ENCODE measurements at regions not wholly inside any gene's neighbourhood (a gene's known extent, or its start where the extent isn't known, plus 50 kb on each side); places are given as distances from the start of the nearest gene placed in this dataset.
"Not testable (repeated sequence)": the region's sequence is repeated elsewhere in the genome, so short reads cannot be mapped to it uniquely, and the experiment has no call there.

DNA sequence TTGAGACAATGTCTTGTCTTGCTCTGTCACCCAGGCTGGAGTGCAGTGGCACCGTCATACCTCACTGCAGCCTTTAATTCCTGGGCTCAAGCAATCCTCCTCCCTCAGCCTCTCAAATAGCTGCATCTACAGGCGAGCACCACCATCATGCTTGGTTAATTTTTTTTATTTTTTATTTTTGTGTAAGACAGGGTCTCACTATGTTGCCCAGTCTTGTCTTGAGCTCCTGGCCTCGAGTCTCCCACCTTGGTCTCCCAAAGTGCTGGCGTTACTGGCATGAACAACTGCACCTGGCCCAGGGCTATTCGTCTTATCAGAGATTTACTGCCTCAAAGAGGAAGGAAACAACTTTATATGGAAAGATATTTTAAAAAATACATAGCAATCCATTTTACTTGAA is 102.8 kb upstream of the NUPR2 start:
- DNase-seq (ENCODE audit: low spot score), result no peak

DNA sequence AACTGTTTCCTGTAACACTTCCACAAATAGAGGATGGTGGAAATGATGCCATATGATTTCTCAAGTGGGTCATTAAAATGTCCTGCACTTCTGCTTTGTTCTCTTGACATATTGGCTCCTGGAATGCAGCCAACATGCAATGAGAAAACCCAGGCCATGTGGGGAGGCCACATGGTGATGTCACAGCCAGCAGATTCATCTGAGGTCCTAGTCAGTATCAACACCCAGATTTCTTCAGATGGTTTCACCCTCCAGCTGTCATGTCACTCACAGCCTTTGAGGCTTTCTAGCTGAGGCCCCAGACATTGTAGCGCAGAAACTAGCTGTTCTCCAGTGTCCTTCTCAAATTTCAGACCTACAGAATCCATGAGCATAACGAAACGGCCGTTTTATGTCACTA is 102.3 kb upstream of the NUPR2 start:
- DNase-seq (ENCODE audit: low spot score), result no peak

DNA sequence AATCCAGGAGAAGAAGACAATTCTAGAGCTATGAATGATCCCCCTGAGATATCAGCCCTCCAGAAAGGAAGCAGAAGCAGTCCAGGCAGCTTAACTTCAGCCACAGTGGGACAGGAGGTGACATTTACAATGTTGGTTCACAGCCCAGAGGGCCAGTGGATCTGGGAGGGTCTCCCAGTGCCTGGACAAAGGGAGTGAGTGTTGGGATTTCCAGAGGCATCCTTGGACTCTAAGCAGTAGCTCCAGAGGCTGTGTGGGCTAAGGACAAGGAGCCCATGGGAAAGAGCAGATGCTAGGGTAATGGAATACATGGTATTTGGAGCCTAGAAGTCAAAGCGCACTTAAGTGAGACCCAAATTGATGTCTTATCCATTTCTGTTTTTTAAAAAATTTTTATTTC is 97.4 kb upstream of the NUPR2 start:
- DNase-seq (ENCODE audit: low spot score), result no peak

DNA sequence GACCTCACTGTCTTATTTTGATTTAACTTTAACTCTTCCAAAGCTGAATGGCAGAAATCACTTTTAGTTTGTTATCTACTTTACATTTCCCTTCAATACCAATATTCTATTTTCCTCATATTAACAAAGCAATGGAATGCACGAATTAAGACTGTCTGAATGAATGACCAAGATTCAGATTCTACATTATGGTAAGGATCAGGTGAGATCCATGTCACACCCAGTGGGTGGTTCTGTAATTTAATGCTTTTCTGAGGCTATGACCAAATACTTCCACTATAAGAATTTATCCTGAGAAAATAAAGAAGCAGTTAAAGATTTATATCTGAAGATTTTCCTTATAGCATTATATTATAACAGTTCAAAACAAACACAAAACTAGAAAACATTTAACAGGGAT is 90.2 kb upstream of the NUPR2 start:
- DNase-seq (ENCODE audit: low spot score), result no peak

DNA sequence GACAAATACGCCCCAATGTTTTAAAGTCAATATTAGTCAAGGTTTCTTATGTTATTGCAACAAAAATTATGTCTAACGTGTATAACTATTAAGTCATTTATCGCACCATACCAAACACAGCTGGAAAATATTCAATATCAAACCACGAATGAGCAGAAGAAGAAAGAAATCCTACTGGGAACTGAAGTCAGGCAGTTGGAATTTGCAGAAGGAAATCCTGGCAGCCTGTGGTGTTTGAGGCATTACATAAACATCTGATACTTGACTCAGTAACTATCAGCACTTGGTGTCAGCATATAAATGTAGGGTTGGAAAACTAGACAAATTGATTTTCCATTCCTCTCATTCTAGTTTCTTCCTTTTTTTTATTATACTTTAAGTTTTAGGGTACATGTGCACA is 83.4 kb upstream of the NUPR2 start:
- no peak for DNase-seq (ENCODE audit: low spot score)

DNA sequence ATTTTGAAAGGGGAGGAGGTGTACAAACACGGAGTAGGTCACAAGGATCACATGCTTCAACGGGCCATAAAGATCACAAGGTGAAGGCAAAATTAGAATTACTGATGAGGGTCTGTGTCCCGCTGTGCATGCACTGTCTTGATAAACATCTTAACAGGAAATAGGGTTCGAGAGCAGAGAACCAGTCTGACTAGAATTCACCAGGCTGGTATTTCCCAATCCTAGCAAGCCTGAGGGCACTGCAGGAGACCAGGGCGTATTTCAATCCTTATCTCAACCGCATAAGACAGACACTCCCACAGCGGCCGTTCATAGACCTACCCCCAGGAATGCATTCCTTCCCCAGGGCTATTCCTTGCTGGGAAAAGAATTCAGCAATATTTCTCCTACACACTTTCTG is 80.0 kb upstream of the NUPR2 start:
- DNase-seq (ENCODE audit: low spot score), result not testable (repeated sequence)

DNA sequence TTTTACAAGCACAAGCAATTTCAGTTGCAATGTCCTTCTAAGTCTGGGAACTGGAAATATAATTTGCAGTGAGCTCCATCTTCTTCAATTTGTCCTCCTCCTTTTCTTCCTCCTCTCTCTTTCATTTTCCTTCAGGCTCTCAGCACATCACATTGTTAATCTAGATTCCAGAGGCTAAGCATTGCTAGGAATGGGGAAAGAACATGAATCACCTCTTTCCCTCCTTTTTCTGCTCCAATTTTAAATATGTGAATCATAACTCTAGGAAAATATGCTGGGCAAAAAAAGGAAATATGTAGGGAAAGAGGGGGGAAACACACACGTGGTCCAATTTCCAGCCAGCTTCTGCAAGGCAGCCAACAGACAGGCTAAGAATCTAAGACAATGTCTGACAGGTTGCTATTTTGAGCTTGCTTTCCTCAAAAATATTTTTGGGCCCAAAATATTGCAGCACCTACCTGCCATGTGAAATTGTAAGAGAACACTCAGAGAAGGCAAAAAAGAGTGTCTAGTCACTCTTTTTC is 72.7 kb upstream of the NUPR2 start:
- DNase-seq (ENCODE audit: low spot score), result no peak

DNA sequence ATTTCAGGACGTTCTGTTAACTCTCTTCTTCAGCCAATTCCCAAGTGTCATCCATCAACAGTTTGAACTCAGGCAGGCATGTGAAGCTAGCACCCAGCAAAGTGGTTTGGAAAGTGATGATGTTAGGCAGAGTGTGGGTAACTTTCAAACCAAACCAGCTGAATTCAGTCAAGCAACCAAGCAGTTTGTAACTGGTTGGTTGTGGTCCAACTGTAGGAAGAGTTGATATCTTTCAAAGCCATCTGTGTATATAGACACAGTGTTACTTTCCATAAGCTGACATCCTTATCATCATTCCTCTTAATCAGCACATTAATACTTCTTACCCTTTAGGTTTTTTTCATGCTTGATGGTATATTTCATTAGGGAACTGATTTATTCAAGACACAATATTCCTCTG is 72.2 kb upstream of the NUPR2 start:
- no peak for DNase-seq (ENCODE audit: low spot score)

DNA sequence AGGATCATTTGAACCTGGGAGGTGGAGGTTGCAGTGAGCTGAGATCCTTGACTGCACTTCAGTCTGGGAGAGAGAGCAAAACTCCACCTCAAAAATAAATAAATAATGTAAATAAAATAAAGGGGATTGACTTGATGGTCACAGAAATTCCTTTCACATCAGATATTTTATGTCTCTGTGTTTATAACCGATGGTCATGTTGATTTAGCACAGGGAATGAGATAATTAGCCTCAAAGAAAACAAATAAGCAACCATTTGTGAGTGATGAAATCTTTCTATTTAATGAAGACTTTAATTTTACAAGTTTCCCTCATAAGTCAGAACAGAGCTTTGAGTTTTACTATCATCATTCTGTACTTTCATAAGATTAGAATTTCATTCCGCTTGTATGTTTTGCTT is 64.8 kb upstream of the NUPR2 start:
- no peak for DNase-seq (ENCODE audit: low spot score)

DNA sequence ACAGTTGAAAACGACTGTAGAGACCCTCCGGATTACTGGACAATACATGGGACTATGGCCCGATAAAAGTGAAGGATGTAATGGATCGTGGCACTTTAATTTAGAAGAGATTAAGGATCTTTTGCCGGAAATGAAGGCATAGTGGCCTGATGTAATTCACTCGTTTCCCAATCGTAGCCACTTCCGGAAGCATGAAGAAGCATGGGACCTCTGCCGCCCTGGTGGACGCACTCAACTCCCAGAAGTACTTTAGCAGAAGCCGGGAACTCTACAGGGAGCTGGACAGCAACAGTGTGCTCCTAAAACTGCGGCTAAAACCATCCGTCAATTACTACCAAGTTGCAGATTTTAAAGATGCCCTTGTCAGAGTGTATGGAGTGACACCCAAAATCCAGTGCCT is 59.6 kb upstream of the NUPR2 start:
- no peak for DNase-seq (ENCODE audit: low spot score)

DNA sequence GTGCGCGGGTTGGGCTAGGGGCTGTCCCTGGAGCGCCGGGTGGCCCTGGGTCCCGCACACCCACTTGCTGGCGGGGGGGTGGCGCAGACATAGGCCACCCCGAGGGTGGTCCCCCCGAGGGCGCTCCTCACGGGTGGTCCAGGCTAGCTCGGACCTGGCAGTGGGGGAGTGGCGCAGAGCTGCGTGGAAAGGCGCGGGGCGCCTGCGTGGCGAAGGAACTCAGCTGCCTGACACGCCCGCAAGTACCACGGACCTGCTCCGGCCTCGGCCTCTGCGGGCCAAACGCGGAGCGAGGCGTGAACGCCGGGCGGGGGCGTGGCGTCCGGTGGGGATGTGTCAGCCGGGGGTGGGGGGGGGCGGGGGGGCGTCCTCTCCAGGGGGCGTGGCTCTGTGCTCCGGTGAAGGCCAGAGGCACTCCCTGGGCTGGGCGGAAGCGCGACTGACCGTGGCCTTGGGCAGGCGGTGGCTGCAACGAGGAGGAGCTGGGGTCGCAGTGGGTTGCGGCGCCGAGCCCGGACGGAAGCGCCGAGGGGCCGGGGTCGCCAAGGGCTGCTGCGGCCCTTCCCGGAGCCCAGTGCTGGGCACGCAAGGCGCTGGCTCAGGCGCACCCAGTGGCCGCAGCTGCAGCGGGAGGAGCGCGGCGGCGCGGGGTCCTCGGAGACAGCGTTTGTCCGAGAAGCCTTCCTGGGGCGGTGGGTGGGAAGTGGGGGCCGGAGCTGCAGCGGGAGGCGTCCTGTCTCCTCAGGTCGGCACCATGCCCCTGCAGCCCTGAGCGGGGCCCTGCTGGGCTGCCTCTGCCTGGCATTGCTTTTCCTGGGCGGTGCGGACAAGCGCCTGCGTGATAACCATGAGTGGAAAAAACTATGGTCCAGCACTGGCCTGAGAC is 58.9 kb upstream of the NUPR2 start:
- no peak for DNase-seq (ENCODE audit: low spot score)

DNA sequence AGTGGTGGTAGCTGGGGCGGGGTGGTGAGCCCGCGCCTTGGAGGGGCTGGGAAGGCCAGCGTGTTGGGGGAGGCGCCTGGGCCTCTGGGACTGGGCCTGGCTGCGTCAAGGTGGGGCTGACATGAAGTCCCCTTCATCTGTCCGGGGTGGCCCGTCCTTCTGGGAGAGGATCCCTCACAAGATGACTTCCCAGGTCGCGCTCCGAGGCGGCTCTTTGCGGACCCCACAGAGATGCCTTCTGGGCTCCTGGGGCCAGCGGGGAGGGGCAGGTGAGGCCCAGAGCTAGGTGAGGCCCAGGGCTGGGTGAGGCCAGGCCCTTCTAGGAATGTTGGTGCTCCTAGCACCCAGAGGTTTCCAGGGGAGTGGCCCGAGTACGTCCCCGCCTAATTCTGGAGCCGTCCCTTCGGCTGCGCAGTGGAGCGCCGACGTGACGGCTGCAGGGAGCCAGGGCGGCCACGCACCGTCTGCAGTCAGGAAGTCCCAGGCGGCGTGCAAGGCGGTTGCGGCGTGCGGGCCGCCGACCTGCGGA is 58.2 kb upstream of the NUPR2 start:
- no peak for DNase-seq (ENCODE audit: low spot score)

All from H4 (cell line).